ENCODE measurements at regions not wholly inside any gene's neighbourhood (a gene's known extent, or its start where the extent isn't known, plus 50 kb on each side); places are given as distances from the start of the nearest gene placed in this dataset.

DNA sequence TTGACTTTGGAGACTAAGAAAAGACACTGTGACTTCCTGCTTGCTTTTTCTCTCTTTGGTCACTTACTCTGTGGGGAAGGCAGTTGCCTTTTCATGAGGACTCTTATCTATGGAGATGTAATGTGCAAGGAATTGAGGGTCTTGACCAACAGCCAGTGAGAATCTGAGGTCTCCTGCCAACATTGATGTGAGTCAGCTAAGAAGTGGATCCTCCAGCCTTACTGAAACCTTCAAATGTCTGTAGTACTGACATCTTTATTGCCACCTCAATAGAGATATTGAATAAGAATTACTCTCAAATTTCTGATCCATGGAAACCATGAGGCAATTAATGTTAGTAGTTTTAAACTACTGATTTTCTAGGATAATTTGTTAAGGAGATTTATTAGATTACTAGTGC lies 598.4 kb downstream of the ADGRL2 start:
- Histone ChIP-seq H3K4me2 (ENCODE audit: low read length) (no peak overlapping the region), H3F3A (ENCODE audit: control insufficient read depth, insufficient read depth) (no peaks in the 10 kb centered on the region), H3K4me3 (ENCODE audit: low read length) (no peak overlapping the region), H3K9me2 (replicated peaks; ENCODE audit: control insufficient read depth, low read length) (no peaks in the 10 kb centered on the region; the same call in 1 of the 2 replicates), H3K27ac (ENCODE audit: low read depth, low read length) (no peak overlapping the region), H4K20me1 (ENCODE audit: control insufficient read depth, insufficient read depth, low read depth, low read length) (no peaks in the 10 kb centered on the region), H3K4me1 (ENCODE audit: control insufficient read depth, low read length) (no peaks in the 10 kb centered on the region), H3K27me3 (ENCODE audit: control insufficient read depth, low read length) (no peaks in the 10 kb centered on the region), H3K36me3 (ENCODE audit: control insufficient read depth, low read length) (no peaks in the 10 kb centered on the region), H3K9me3 (ENCODE audit: control insufficient read depth, insufficient read depth, low read length) (no peaks in the 10 kb centered on the region), H3K79me2 (ENCODE audit: control insufficient read depth, low read length) (no peaks in the 10 kb centered on the region)
- TF ChIP-seq EZH2phosphoT487 (IDR thresholded peaks at IDR 0.05; ENCODE audit: borderline replicate concordance, low read length), result no peak
- TF ChIP-seq, protein P1, sequence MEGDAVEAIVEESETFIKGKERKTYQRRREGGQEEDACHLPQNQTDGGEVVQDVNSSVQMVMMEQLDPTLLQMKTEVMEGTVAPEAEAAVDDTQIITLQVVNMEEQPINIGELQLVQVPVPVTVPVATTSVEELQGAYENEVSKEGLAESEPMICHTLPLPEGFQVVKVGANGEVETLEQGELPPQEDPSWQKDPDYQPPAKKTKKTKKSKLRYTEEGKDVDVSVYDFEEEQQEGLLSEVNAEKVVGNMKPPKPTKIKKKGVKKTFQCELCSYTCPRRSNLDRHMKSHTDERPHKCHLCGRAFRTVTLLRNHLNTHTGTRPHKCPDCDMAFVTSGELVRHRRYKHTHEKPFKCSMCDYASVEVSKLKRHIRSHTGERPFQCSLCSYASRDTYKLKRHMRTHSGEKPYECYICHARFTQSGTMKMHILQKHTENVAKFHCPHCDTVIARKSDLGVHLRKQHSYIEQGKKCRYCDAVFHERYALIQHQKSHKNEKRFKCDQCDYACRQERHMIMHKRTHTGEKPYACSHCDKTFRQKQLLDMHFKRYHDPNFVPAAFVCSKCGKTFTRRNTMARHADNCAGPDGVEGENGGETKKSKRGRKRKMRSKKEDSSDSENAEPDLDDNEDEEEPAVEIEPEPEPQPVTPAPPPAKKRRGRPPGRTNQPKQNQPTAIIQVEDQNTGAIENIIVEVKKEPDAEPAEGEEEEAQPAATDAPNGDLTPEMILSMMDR (IDR thresholded peaks at IDR 0.05; ENCODE audit: low read depth, low read length, poor library complexity, severe bottlenecking), result no peak

GRCh38 chr1:82398357-82398756 lies 597.6 kb downstream of the ADGRL2 start:
- no peaks in the 10 kb centered on the region for H3K9me3 ChIP-seq (ENCODE audit: control insufficient read depth, insufficient read depth, low read length)
- H3K9me2 ChIP-seq (replicated peaks; ENCODE audit: control insufficient read depth, low read length), result no peaks in the 10 kb centered on the region
- no peak overlapping the region for H3K4me3 ChIP-seq (ENCODE audit: low read length)
- no peak overlapping the region for H3K4me2 ChIP-seq (ENCODE audit: low read length)
- no peaks in the 10 kb centered on the region for H3K79me2 ChIP-seq (ENCODE audit: control insufficient read depth, low read length)
- no peaks in the 10 kb centered on the region for H3F3A ChIP-seq (ENCODE audit: control insufficient read depth, insufficient read depth)
- no peaks in the 10 kb centered on the region for H3K4me1 ChIP-seq (ENCODE audit: control insufficient read depth, low read length)
- no peaks in the 10 kb centered on the region for H3K36me3 ChIP-seq (ENCODE audit: control insufficient read depth, low read length)
- H3K27me3 ChIP-seq (ENCODE audit: control insufficient read depth, low read length), result no peaks in the 10 kb centered on the region
- H3K27ac ChIP-seq (ENCODE audit: low read depth, low read length), result no peak overlapping the region
- H4K20me1 ChIP-seq (ENCODE audit: control insufficient read depth, insufficient read depth, low read depth, low read length), result no peaks in the 10 kb centered on the region
- TF ChIP-seq, protein P1 (IDR thresholded peaks at IDR 0.05; ENCODE audit: low read depth, low read length, poor library complexity, severe bottlenecking), result no peak
- TF ChIP-seq EZH2phosphoT487 (IDR thresholded peaks at IDR 0.05; ENCODE audit: borderline replicate concordance, low read length), result no peak

DNA sequence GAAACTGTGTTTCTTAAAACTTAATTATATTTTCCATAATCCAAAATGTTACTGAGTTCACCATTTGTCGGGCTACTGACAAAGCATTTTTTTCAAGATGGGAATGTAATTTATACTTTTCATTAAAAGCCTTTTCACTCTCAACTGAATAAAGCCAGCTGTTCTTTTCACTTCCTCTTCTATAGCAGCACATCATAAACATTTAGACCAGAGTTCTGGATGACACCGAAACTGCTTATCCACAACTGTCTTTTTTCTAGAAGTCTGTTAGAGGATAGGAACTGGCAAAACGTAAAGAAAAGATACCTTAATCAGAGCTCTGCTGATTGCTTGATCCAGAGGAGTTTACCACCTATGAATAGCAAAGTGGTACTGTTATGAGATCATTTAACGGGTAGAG lies 594.7 kb downstream of the ADGRL2 start:
- Histone ChIP-seq H3K36me3 (ENCODE audit: control insufficient read depth, low read length) (no peaks in the 10 kb centered on the region), H3K9me2 (replicated peaks; ENCODE audit: control insufficient read depth, low read length) (no peaks in the 10 kb centered on the region), H3K27me3 (ENCODE audit: control insufficient read depth, low read length) (no peaks in the 10 kb centered on the region), H3K27ac (ENCODE audit: low read depth, low read length) (no peak overlapping the region), H3K4me2 (ENCODE audit: low read length) (no peak overlapping the region), H3K4me3 (ENCODE audit: low read length) (no peak overlapping the region), H4K20me1 (ENCODE audit: control insufficient read depth, insufficient read depth, low read depth, low read length) (no peaks in the 10 kb centered on the region), H3K4me1 (ENCODE audit: control insufficient read depth, low read length) (no peaks in the 10 kb centered on the region), H3K9me3 (ENCODE audit: control insufficient read depth, insufficient read depth, low read length) (no peaks in the 10 kb centered on the region), H3F3A (ENCODE audit: control insufficient read depth, insufficient read depth) (no peaks in the 10 kb centered on the region), H3K79me2 (ENCODE audit: control insufficient read depth, low read length) (no peaks in the 10 kb centered on the region)
- no peak for TF ChIP-seq EZH2phosphoT487 (IDR thresholded peaks at IDR 0.05; ENCODE audit: borderline replicate concordance, low read length)
- TF ChIP-seq, protein P1 (IDR thresholded peaks at IDR 0.05; ENCODE audit: low read depth, low read length, poor library complexity, severe bottlenecking), result no peak

DNA sequence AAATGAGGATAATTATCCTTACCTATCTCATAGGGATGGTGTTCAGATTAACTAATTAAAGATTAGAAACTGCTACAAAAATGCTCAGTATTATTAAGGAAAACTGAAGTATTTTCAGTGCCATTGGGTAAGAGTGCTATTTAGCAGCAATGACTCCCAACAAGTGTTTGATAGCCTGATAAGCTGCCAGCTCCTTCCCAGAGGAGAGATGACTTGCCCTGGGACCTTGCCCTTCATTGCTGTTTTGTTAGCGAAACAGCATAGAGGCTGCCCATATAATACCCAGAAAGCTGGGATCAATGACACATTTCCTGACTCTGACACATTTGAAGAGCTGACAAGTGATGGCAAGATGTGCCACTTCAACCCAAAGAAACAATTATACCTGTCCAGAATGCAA lies 592.2 kb downstream of the ADGRL2 start:
- H3K4me2 ChIP-seq (ENCODE audit: low read length), result no peak overlapping the region
- H4K20me1 ChIP-seq (ENCODE audit: control insufficient read depth, insufficient read depth, low read depth, low read length), result no peaks in the 10 kb centered on the region
- H3K9me2 ChIP-seq (replicated peaks; ENCODE audit: control insufficient read depth, low read length), result no peaks in the 10 kb centered on the region
- H3K4me1 ChIP-seq (ENCODE audit: control insufficient read depth, low read length), result no peaks in the 10 kb centered on the region
- H3F3A ChIP-seq (ENCODE audit: control insufficient read depth, insufficient read depth), result no peaks in the 10 kb centered on the region
- H3K9me3 ChIP-seq (ENCODE audit: control insufficient read depth, insufficient read depth, low read length), result no peaks in the 10 kb centered on the region
- H3K36me3 ChIP-seq (ENCODE audit: control insufficient read depth, low read length), result no peaks in the 10 kb centered on the region
- H3K79me2 ChIP-seq (ENCODE audit: control insufficient read depth, low read length), result no peaks in the 10 kb centered on the region
- no peak overlapping the region for H3K4me3 ChIP-seq (ENCODE audit: low read length)
- no peaks in the 10 kb centered on the region for H3K27me3 ChIP-seq (ENCODE audit: control insufficient read depth, low read length)
- H3K27ac ChIP-seq (ENCODE audit: low read depth, low read length), result no peak overlapping the region
- TF ChIP-seq, protein P1 (IDR thresholded peaks at IDR 0.05; ENCODE audit: low read depth, low read length, poor library complexity, severe bottlenecking), result no peak
- no peak for TF ChIP-seq EZH2phosphoT487 (IDR thresholded peaks at IDR 0.05; ENCODE audit: borderline replicate concordance, low read length)
